ENCODE measurements at regions not wholly inside any gene's neighbourhood (a gene's known extent, or its start where the extent isn't known, plus 50 kb on each side); places are given as distances from the start of the nearest gene placed in this dataset.
"Not testable (repeated sequence)": the region's sequence is repeated elsewhere in the genome, so short reads cannot be mapped to it uniquely, and the experiment has no call there.

GRCh38 chr6:159440911-159441703 is 251.9 kb downstream of the SOD2 start:
- no peak for DNase-seq (ENCODE audit: low spot score)

- DNase-seq (ENCODE audit: low spot score): no peak
Observed at GRCh38 chr6:159440349-159440748, 252.7 kb downstream of the SOD2 start.

DNA sequence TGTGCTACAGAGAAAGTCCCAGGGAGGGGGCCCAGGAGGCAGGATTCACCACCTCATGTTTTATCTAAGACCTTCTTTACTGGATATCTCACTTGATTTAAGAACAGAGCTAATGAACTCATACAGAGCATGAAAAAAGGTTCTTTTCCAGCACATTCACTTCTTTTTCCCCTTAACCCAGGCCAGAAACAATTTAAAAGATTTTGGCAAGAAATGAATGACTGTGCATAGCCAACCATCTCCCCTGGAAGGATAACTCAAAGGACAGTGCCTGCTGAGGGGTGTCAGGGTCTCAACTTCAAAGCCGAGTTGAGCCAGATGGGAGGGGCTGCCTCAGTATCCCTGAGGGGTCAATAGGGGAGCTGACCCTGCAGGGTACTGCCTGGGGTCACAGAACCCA is 253.4 kb downstream of the SOD2 start:
- no peak for DNase-seq (ENCODE audit: low spot score)

GRCh38 chr6:159438106-159438505 is 254.9 kb downstream of the SOD2 start:
- no peak for DNase-seq (ENCODE audit: low spot score)

GRCh38 chr6:159436581-159436980 is 256.5 kb downstream of the SOD2 start:
- no peak for DNase-seq (ENCODE audit: low spot score)

GRCh38 chr6:159435701-159436100 is 257.3 kb downstream of the SOD2 start:
- DNase-seq (ENCODE audit: low spot score): no peak

DNA sequence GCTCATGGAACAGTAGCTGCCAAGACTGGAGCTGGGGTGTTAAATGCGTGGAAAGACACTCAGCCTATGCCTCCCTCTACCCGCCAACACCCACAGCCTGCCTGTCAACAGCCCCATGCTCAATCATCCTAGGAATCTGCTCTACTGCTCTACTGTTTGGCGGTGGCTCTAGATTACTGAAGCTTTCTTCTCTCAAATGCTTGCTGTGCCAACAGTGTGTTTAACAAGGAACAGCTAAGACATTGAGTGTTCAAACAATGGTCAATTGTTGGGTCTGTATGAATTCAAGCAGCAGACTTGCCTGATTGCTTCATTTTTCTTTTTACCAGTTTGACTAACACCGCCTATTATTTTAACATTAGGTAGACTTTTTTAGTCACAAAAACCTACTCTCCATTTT is 258.6 kb downstream of the SOD2 start:
- DNase-seq (ENCODE audit: low spot score): no peak

GRCh38 chr6:159433550-159433949 is 259.5 kb downstream of the SOD2 start:
- DNase-seq (ENCODE audit: low spot score): no peak

- DNase-seq (ENCODE audit: low spot score): no peak
Observed at GRCh38 chr6:159431750-159432149, 261.3 kb downstream of the SOD2 start.

GRCh38 chr6:159430323-159430722 is 261.1 kb downstream of the FNDC1 start:
- DNase-seq (ENCODE audit: low spot score): no peak

DNA sequence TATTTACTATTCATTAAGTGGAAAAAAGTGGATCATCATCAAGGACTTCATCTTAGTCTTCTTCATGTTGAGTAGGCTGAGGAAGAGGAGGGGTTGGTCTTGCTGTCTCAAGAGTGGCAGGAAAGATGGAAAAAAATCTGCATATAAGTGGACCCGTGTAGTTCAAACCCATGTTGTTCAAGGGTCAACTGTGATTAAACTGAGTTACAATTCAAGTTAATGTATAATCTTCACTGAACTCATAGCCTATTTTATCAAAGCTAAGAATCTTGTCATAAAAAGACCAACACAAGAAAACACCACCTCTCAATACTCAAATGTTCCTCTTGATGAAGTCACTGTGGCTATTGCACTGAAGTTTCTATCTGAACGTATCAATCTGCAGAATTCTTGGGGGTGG is 260.2 kb downstream of the FNDC1 start:
- no peak for DNase-seq (ENCODE audit: low spot score)

DNA sequence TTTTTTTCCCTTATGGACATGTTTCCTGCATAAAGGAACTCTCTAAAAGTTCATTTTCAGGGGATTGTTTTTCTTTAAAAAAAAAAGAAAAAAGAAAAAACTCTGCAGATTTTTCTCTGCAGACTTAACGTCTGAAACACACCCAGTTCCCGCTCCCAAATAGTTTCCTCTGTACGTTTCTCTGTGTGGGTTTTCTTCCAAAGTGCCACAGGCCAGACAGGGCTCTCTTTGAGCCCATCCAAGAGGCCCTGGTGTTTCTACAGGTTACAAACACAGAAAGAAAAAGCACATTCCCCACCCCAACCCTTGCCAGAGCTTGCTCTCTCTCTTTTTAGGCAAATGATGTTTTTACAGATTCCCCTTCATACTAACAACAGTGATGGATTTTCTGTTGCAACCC is 258.6 kb downstream of the FNDC1 start:
- no peak for DNase-seq (ENCODE audit: low spot score)

DNA sequence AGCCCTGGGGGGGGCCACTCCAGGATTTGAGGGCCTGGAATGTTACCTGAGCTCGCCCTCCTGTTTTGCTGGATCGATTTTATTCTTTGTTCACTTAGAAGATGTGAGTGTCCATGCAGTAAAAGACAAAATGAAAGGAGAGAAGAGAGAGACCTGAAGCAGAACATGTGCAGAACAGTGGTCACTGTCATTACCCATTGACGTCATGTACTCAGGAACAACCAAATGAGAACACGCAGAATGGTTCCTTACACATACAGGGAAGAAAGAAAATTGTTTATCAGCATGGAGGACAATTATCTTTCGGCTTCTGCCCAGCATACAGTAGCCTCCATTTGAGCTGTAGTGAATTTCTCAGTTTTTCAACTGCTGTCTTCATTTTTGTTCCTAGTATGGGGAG is 258.1 kb downstream of the FNDC1 start:
- DNase-seq (ENCODE audit: low spot score): no peak

DNA sequence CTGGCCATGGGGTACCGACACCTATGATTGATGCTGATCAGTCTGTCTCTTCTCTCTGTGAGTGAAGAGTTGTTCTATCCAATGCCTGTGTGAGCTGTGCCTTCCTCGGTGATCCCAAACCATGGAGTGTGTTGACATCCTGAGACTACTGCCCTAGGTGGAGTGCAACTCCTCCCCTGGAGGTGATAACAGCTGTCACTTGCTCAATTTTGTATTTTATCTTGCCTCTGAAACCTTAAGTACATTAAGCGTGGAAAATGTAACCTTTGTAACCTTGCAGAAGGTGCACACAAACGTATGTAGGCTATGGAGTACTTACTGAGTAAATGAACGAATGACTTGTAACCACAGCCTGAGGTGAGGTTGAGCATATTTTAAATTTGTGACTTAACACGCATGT is 256.2 kb downstream of the FNDC1 start:
- DNase-seq (ENCODE audit: low spot score): no peak

- no peak for DNase-seq (ENCODE audit: low spot score)
Observed at GRCh38 chr6:159422041-159422984, 253.1 kb downstream of the FNDC1 start.

GRCh38 chr6:159421586-159421985 is 252.4 kb downstream of the FNDC1 start:
- no peak for DNase-seq (ENCODE audit: low spot score)

DNA sequence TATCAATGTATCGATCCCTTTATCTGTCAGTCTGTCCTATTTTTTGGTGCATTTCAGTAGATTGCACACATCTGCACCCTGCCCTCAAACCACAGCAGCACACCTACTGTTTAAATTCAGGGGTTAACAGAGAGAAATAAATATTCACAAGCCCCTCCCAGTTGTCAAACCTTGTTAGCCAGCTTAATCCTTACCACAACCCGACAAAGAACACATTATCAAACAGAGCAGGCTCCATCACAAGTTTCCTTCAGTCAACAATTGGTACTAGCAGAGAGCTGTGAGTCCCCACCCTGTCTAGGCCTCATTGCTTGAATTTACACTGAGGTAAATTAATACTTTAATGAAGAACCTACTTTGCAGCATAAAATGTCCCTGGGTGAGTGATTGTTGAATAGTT is 249.8 kb downstream of the FNDC1 start:
- DNase-seq (ENCODE audit: low spot score): no peak

DNA sequence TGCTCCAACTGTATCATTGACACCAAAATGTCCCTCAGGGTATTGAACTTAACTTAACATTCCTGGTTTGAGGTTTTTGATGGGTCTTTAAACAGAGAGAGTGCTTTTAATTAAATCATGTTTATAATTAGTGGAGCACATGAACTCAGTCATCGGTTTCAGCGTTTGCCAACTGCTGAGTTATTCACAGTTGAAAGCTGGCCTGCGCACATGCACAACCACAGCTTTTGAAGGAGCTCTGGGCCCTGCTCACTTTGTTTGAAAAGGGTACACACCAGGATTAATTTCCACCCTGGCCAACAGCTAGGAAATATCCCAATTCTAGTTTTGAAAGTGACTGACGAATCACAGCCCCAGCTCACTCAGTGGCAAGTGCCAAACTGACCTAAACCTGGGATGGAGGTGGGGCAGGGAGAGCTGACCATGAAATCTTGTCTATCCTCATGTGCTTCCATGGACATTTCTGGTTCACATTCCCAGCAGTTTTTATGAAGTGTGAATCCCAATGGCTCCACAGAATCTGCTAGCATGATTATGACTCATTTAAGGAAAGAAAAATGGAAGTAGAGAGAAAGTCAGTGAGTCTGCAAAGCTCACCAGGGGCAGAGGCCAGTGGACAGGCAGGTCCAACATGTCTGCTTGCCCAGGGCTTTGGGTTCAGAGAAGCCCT is 247.8 kb downstream of the FNDC1 start:
- DNase-seq (ENCODE audit: low spot score): no peak

DNA sequence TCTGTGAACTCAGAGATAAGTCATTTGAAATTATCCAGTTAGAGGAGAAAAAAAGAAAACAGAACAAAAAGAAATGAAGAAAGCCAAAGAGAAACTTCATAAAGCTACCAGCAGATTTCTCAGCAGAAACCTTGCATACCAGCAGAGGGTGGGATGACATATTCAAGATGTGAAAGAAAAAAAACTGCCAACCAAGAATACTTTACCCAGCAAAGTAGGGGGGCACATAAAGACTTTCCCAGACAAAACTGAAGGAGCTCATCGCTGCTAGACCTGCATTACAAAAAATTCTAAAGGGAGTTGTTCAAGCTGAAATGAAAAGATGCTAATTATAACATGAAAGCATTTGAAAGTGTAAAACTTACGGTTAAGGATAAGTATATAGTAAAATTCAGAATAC is 246.3 kb downstream of the FNDC1 start:
- no peak for DNase-seq (ENCODE audit: low spot score)

DNA sequence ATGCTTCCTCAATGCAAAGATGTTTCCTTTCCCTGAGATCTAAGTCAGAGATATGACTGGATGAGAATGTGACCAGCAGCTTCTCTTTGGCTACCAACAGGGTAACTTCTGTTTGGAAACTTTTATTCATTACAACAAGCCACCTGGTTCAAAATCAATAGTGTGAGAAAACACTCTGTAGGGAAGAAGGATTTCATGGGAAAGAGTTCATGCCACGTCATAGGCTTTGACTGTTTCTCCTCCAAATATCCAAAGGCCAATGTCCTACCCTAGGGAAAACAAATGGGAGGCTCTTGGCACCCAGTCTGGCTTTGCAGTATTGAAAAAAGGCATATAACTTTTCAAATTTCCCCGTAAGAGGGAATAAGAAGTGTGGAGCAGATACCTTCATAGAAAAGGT is 245.5 kb downstream of the FNDC1 start:
- no peak for DNase-seq (ENCODE audit: low spot score)

GRCh38 chr6:159407211-159407780 is 238.1 kb downstream of the FNDC1 start:
- DNase-seq (ENCODE audit: low spot score): not testable (repeated sequence)

DNA sequence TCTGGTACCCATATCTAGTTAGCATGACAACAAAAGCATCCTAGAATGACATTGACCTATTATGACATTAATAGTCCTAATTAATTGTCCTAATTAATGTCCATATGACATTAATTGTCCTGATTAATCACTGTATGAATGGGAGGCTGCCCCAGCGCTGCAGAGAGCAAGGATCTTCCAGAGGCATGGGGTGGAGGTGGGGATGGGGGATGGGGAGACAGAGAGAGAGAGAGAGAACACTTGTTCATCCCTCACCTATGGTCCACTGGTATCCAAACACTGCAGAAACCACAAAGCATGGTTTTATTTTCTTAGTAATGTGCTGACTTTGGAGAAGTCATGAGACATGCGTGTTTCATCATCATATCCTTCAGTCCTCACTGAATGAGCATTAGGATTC is 235.1 kb downstream of the FNDC1 start:
- no peak for DNase-seq (ENCODE audit: low spot score)

Measured in mucosa of gallbladder (tissue), 1 donor.